RWPE1 (cell line): ENCODE measurements at regions not wholly inside any gene's neighbourhood (a gene's known extent, or its start where the extent isn't known, plus 50 kb on each side); places are given as distances from the start of the nearest gene placed in this dataset.

ENCODE experiments used
- CTCF ChIA-PET: fragments of 350-600 bp; sonication (Branson Sonifier 250); formaldehyde crosslinking; extraction: SDS; loops from one replicate; lab custom pipeline; 2021; lab: Yijun Ruan, JAX
- POLR2A ChIA-PET: fragments of 400-600 bp; formaldehyde crosslinking; extraction: SDS; loops from one replicate; lab custom pipeline; 2020; ENCODE audit warnings: antibody characterized with exemption; ENCODE audit not compliant: low non-redundant PET; lab: Yijun Ruan, JAX
- DNase-seq: peaks from one replicate; pipeline ENCODE4 v3.0.0; 2012; ENCODE audit warnings: low spot score
- H3K27ac ChIP-seq: fragments of 450-650 bp; 2 replicates; pipeline ENCODE4 v1.5.1; 2017
- TF ChIP-seq, protein P1 (sequence below): fragments of 450-650 bp; conservative IDR thresholded peaks from 2 replicates; pipeline ENCODE4 v1.5.1; 2017; ENCODE audit warnings: low read depth, mild to moderate bottlenecking

DNA sequence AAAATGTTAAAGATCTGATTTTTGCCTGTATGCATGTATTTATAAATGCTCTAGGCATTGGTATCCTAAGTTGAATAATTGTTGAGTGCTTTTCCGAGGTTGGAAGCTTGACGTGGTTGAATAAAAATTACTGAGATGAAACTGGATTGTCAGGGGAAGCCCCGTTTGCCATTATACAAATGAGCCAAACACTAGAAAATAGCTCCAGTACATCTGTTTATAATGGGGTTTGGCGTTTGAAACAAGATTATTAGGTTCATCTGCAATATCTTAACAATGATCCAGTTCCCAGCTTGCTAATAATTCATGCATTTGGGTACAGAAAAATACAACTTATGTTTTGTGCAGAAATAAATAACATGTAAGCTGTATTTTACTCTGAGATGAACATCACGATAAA, 789.6 kb downstream of the GALC start:
- H3K27ac ChIP-seq: no peak overlapping the region
- no peak for DNase-seq
- POLR2A ChIA-PET: no interaction called here
- CTCF ChIA-PET: interaction anchor here (0.5 kb wide), 1 partner anchor 36 kb away, joined by 3 read pairs; no protein-coding TSS in a partner anchor
- TF ChIP-seq, protein P1, sequence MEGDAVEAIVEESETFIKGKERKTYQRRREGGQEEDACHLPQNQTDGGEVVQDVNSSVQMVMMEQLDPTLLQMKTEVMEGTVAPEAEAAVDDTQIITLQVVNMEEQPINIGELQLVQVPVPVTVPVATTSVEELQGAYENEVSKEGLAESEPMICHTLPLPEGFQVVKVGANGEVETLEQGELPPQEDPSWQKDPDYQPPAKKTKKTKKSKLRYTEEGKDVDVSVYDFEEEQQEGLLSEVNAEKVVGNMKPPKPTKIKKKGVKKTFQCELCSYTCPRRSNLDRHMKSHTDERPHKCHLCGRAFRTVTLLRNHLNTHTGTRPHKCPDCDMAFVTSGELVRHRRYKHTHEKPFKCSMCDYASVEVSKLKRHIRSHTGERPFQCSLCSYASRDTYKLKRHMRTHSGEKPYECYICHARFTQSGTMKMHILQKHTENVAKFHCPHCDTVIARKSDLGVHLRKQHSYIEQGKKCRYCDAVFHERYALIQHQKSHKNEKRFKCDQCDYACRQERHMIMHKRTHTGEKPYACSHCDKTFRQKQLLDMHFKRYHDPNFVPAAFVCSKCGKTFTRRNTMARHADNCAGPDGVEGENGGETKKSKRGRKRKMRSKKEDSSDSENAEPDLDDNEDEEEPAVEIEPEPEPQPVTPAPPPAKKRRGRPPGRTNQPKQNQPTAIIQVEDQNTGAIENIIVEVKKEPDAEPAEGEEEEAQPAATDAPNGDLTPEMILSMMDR: no peak

GRCh38 chr14:87199381-87199780, 793.6 kb downstream of the GALC start:
- TF ChIP-seq, protein P1: no peak
- CTCF ChIA-PET: interaction anchor here (0.6 kb wide), 1 partner anchor 84 kb away, joined by 5 read pairs; no protein-coding TSS in a partner anchor
- POLR2A ChIA-PET: no interaction called here
- no peak for DNase-seq
- no peak overlapping the region for H3K27ac ChIP-seq

DNA sequence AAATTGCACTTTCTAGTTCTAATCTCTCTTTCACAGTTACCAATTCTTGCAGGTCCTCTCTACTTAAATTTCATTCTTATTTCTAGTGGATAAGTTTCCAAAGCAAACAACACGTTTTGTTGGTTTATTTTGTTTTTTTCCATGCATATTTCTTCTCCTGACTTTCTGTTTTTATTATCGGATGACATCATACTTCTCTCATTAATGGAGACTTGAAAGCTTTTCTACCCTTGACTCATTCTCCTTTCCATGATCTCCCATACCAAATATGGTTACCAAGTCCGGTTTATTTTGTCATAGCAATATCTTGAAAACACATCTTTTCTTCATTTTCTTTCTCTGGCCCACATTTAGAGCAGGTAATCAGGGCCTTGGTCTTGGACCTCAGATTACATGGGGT, 796.5 kb downstream of the GALC start:
- POLR2A ChIA-PET: no interaction called here
- TF ChIP-seq, protein P1: no peak
- DNase-seq: no peak
- CTCF ChIA-PET: no interaction called here
- no peak overlapping the region for H3K27ac ChIP-seq

- TF ChIP-seq, protein P1: no peak
- no peak for DNase-seq
- ChIA-PET POLR2A (no interaction called here), CTCF (interaction anchor here (0.7 kb wide), 1 partner anchor 30 kb away, joined by 3 read pairs; no protein-coding TSS in a partner anchor)
- no peak overlapping the region for H3K27ac ChIP-seq
Measured at GRCh38 chr14:87187786-87188185, 805.2 kb downstream of the GALC start.

DNA sequence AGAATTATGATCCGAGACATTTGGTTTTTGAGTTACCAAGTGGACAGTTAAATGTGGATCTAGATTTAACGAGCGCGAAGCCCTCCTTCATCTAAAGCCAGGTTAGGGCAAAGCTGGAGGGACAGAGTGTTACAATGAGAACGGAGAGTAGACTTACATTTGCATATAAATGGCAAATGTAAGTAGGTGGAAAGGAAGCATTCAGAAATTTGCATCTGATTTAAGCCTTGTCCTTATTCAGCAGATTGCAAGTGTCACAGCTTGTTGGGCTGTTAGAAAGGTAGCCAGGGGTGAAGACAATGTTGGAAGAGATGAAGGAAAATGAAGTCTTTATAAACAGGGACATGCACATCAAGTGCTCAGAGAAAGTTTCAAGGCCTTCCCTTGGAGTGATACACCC, 806.2 kb downstream of the GALC start:
- CTCF ChIA-PET: interaction anchor here (0.6 kb wide), 1 partner anchor 72 kb away, joined by 4 read pairs; no protein-coding TSS in a partner anchor
- POLR2A ChIA-PET: no interaction called here
- H3K27ac ChIP-seq: no peak overlapping the region
- TF ChIP-seq, protein P1: no peak
- DNase-seq: no peak

- no peak overlapping the region for H3K27ac ChIP-seq
- CTCF ChIA-PET: interaction anchor here (0.6 kb wide), 1 partner anchor 71 kb away, joined by 4 read pairs; no protein-coding TSS in a partner anchor
- POLR2A ChIA-PET: no interaction called here
- TF ChIP-seq, protein P1: no peak
- no peak for DNase-seq
Measured at GRCh38 chr14:87185961-87186560, 806.9 kb downstream of the GALC start.
